ENCODE measurements at regions not wholly inside any gene's neighbourhood (a gene's known extent, or its start where the extent isn't known, plus 50 kb on each side); places are given as distances from the start of the nearest gene placed in this dataset.

DNA sequence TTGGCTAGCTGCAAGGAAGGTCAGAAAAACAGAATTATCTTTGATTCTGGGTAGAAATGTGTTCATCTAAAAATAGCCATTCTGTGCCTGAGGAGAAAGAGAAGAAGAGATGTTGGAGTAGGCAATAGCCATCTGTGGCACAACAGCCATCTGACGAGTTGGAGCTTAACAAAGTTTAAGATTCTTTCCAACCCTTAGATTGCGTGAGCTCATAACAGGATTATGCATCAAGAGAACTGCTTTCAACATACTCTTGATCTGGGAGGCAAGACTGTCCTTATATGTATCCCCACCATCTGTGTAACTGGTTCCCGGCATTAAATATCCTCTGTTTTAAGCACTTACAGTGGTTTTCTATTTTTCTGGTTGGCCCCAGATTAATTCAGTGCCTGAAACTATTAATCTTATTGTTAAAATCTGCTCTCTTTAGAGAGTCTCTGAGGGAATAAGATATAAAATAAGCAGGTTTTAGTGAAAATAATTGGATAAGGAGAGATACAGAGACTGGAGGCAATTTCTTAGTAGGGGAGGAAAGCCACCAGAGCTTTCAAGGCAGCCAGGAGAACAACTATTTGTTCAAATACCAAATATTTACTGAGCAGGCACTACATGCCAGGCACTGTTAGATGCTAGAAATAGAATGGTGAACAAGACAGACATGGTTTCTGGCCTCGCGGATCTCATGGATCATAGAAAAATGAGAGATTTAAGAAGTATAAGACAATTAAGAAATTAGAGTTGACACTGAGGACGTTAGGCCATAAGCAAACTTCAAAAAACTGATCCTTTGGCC is 398.0 kb downstream of the SMARCA1 start:
- TF ChIP-seq, protein P1, sequence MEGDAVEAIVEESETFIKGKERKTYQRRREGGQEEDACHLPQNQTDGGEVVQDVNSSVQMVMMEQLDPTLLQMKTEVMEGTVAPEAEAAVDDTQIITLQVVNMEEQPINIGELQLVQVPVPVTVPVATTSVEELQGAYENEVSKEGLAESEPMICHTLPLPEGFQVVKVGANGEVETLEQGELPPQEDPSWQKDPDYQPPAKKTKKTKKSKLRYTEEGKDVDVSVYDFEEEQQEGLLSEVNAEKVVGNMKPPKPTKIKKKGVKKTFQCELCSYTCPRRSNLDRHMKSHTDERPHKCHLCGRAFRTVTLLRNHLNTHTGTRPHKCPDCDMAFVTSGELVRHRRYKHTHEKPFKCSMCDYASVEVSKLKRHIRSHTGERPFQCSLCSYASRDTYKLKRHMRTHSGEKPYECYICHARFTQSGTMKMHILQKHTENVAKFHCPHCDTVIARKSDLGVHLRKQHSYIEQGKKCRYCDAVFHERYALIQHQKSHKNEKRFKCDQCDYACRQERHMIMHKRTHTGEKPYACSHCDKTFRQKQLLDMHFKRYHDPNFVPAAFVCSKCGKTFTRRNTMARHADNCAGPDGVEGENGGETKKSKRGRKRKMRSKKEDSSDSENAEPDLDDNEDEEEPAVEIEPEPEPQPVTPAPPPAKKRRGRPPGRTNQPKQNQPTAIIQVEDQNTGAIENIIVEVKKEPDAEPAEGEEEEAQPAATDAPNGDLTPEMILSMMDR (IDR thresholded peaks at IDR 0.05; ENCODE audit: low read depth, low read length): no peak

GRCh38 chrX:129123795-129124194 is 399.5 kb downstream of the SMARCA1 start:
- TF ChIP-seq, protein P1 (IDR thresholded peaks at IDR 0.05; ENCODE audit: low read depth, low read length): no peak
- no peak for DNase-seq (ENCODE audit: extremely low read depth, low read depth)

More for the DNA sequence above, 398.0 kb downstream of the SMARCA1 start:
- no peak for DNase-seq (ENCODE audit: extremely low read depth, low read depth)

- DNase-seq (ENCODE audit: extremely low read depth, low read depth): no peak
- TF ChIP-seq, protein P1 (IDR thresholded peaks at IDR 0.05; ENCODE audit: low read depth, low read length): no peak
Measured at GRCh38 chrX:129116676-129117470, 406.4 kb downstream of the SMARCA1 start.

DNA sequence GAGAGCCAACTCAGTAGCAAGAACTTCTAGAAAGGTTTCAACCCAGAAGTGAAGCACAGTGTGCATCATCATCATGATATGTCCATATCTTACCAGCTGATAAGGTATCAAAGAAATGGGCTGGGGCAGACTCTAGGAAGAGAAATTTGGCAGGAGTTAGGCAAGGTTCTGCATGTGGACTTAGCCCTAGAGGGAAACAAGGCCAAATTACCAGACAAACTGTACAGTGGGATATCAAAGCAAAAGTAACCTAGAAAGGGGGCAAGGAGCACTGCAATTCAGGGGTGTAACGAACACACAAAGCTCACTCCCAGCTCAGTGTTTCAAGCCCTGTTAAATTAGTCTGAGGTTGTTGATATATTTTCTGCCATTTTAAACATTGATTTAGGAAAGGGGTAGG is 407.4 kb downstream of the SMARCA1 start:
- TF ChIP-seq, protein P1 (IDR thresholded peaks at IDR 0.05; ENCODE audit: low read depth, low read length): no peak
- DNase-seq (ENCODE audit: extremely low read depth, low read depth): no peak

- no peak for DNase-seq (ENCODE audit: extremely low read depth, low read depth)
- TF ChIP-seq, protein P1 (IDR thresholded peaks at IDR 0.05; ENCODE audit: low read depth, low read length): no peak; the same call in 1 of the 2 replicates
Measured at GRCh38 chrX:129115104-129115503, 408.2 kb downstream of the SMARCA1 start.

GRCh38 chrX:129111081-129111798 is 412.1 kb downstream of the SMARCA1 start:
- DNase-seq (ENCODE audit: extremely low read depth, low read depth): no peak
- TF ChIP-seq, protein P1 (IDR thresholded peaks at IDR 0.05; ENCODE audit: low read depth, low read length): no peak
